ENCODE measurements at regions not wholly inside any gene's neighbourhood (a gene's known extent, or its start where the extent isn't known, plus 50 kb on each side); places are given as distances from the start of the nearest gene placed in this dataset.

DNA sequence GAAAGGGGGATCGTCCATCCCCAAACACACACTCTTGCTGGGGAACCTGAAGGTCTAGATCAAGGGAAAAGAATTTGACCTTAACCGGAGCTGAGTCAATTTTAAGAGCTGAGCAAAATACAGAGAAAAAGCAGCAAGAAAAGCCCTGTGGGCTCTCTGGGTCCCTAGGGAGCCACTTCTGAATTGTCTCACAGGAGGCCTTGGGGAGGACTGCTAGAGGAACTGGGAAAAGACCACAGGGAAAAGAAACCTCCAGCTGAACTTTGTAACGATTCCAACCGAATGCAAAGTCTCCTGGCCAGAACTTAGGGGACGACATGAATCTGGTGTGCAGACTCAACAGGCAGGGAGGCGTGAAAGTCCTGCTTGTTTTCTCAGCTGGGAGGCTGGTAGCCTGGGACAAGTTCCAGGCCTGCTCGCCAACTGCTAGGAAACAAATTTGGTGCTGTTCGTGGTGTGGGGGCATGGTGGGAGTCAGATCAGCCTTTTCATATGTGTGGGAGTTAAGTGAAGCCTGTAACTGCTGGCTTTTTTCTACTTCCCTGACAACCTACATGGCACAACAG is 644.6 kb upstream of the CNTNAP5 start:
- no peak overlapping the region for H3K4me2 ChIP-seq
- ATAC-seq: no peak
- H3K27ac Mint-ChIP-seq: no peak overlapping the region

More for the DNA sequence above, 644.6 kb upstream of the CNTNAP5 start:
- Histone ChIP-seq H2AFZ (peak overlapping the region; percentile 43), H3F3A (replicated peaks; ENCODE audit: low read depth) (no peaks in the 10 kb centered on the region), H3K27ac (ENCODE audit: low read depth) (no peak overlapping the region), H3K4me3 (no peak overlapping the region), H3K79me2 (replicated peaks; ENCODE audit: insufficient read depth) (no peaks in the 10 kb centered on the region), H3K9me2 (ENCODE audit: insufficient read depth) (no peaks in the 10 kb centered on the region), H3K27me3 (ENCODE audit: insufficient read depth) (no peaks in the 10 kb centered on the region), H3K36me3 (ENCODE audit: insufficient read depth) (no peaks in the 10 kb centered on the region), H3K4me1 (ENCODE audit: insufficient read depth) (no peaks in the 10 kb centered on the region), H4K20me1 (replicated peaks; ENCODE audit: insufficient read depth) (no peaks in the 10 kb centered on the region)
- no peak for DNase-seq (ENCODE audit: low spot score)
- H3K27me3 Mint-ChIP-seq (ENCODE audit: insufficient read depth, low read depth, poor library complexity): no peaks in the 10 kb centered on the region
- H3K4me3 Mint-ChIP-seq: no peak overlapping the region
- no peaks in the 10 kb centered on the region; the same call in 2 of the 3 replicates for H3K36me3 Mint-ChIP-seq (ENCODE audit: low read depth)
- TF ChIP-seq EZH2 (IDR thresholded peaks at IDR 0.05; ENCODE audit: low read depth, unreplicated experiment): no peak
- TF ChIP-seq REST (IDR thresholded peaks at IDR 0.05; ENCODE audit: unreplicated experiment): no peak
- TF ChIP-seq CTCF (conservative IDR thresholded peaks at IDR 0.05; ENCODE audit: low read depth in 2 of 2): no peak
- TF ChIP-seq, protein P1, sequence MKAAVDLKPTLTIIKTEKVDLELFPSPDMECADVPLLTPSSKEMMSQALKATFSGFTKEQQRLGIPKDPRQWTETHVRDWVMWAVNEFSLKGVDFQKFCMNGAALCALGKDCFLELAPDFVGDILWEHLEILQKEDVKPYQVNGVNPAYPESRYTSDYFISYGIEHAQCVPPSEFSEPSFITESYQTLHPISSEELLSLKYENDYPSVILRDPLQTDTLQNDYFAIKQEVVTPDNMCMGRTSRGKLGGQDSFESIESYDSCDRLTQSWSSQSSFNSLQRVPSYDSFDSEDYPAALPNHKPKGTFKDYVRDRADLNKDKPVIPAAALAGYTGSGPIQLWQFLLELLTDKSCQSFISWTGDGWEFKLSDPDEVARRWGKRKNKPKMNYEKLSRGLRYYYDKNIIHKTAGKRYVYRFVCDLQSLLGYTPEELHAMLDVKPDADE (IDR thresholded peaks at IDR 0.05): no peak
- TF ChIP-seq ZNF331 (CRISPR knock-in tag; IDR thresholded peaks at IDR 0.05; ENCODE audit: low read depth): no peak
- no peak for TF ChIP-seq NANOG (IDR thresholded peaks at IDR 0.05; ENCODE audit: borderline replicate concordance)
- TF ChIP-seq CREB1 (CRISPR knock-in tag; IDR thresholded peaks at IDR 0.05; ENCODE audit: low read depth): no peak
- TF ChIP-seq STAT1 (IDR thresholded peaks at IDR 0.05; ENCODE audit: unreplicated experiment): no peak
- TF ChIP-seq ZNF462 (CRISPR knock-in tag; IDR thresholded peaks at IDR 0.05): no peak
- TF ChIP-seq ZNF114 (CRISPR knock-in tag; IDR thresholded peaks at IDR 0.05): no peak
- no peak for TF ChIP-seq EZH2phosphoT487 (IDR thresholded peaks at IDR 0.05; ENCODE audit: unreplicated experiment)
- no peak for TF ChIP-seq POLR2AphosphoS5 (IDR thresholded peaks at IDR 0.05; ENCODE audit: low read depth)
- TF ChIP-seq JUNB (IDR thresholded peaks at IDR 0.05; ENCODE audit: unreplicated experiment): no peak
- no peaks in the 10 kb centered on the region for H3K4me1 Mint-ChIP-seq
- peaks cover 4% of the 10 kb centered on the region for H3K9me3 Mint-ChIP-seq

All from GM23338 (cell line).